GM19395 (cell line): ENCODE measurements at regions not wholly inside any gene's neighbourhood (a gene's known extent, or its start where the extent isn't known, plus 50 kb on each side); places are given as distances from the start of the nearest gene placed in this dataset.
"Not testable (repeated sequence)": the region's sequence is repeated elsewhere in the genome, so short reads cannot be mapped to it uniquely, and the experiment has no call there.

Experiments
- ATAC-seq: cut with Tn5 transposase; IDR thresholded peaks from one replicate; pipeline ENCODE4 v1.9.1; 2021; ENCODE audit warnings: mild to moderate bottlenecking, moderate library complexity; ENCODE audit not compliant: unreplicated experiment

DNA sequence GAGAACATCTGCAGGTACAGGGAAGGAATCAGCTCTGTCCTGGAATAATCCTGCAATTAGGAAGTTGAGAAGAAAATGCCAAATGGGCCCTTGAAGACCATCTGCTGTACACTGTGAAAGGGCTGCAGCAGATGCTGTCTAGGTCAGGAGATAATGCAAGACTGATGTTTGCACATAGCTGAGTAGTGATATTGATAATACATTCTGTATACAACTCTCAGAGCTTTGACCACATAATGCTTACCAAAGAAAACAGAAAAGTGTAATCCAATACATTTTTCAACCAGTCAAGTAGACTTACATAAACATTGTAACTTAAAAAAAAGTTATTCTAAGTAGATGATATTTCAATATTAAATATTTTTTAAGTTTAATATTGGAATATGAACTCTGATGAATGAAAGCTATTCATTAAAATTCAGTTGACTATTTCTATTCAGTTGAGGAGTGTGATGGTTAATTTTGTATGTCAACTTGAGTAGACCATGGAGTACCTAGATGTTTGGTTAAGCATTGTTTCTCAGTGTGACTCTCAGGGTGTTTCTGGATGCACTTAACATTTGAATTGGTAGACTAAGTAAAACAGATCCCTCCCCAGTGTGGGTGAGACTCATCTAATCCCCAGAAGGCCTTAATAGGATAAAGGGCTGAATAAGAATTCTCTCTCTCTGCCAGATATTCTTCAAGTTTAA, 380.1 kb upstream of the PRR16 start:
- ATAC-seq = no peak

- ATAC-seq = no peak
Measured at GRCh38 chr5:120084543-120084870, 379.6 kb upstream of the PRR16 start.

GRCh38 chr5:120086081-120086480, 378.0 kb upstream of the PRR16 start:
- ATAC-seq = no peak

GRCh38 chr5:120088412-120088811, 375.7 kb upstream of the PRR16 start:
- no peak for ATAC-seq

DNA sequence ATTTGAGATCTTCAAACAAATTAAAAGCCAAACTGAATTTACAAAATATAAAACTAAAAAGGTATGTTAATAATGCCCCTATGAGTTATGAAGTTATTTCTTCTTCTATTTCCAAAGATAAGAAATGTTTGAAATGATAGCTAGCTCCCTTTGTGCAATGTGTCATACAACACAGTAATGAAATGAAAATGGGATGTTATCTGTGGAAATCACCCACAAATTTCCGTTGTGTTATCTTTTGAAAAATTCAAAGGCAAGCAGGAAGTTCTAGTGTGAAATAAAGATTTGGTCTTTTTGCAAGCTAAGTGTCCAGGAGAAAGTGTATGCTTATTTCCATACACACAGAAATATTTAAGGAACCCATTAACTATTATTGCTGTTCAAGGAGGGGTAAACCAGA, 375.3 kb upstream of the PRR16 start:
- ATAC-seq = no peak

- no peak for ATAC-seq
Measured at GRCh38 chr5:120091376-120091948, 372.6 kb upstream of the PRR16 start.

DNA sequence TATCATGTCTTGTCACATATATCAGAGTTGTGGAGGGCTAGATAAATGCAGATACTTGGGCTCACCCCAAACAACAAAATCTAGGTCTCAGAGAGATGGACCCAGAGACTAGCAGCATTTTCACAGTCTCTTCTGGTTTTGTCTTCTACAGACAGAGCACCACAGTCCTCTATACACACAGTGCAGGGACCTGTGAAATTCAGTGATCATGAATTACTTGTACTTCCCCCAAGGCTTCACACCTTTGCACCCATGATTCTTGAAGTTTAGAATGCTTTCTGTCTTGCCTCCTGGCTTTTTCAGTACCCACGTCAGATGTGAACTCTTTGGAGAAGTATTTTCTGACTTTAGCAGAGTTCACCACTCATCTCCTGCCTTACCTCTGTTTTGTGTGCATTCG, 371.5 kb upstream of the PRR16 start:
- ATAC-seq = no peak

DNA sequence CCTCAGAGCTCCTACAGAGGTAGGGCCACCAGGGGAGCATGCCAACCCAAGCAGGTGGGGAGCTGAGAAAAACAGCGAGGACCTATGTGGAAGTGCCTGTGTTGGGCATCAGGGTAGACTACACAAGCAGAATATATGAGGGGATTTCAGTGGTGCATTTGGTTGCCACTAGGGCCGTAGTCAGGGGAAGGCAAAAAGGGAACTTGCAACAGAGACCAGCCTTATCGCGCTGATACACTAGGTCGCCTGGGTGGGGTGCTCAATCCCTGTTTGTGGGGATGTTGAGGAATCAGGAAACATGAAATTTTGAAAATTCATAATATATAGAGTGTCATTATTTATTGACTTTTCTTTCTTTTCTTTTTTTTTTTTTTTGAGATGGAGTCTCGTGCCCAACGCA, 370.9 kb upstream of the PRR16 start:
- ATAC-seq = no peak

DNA sequence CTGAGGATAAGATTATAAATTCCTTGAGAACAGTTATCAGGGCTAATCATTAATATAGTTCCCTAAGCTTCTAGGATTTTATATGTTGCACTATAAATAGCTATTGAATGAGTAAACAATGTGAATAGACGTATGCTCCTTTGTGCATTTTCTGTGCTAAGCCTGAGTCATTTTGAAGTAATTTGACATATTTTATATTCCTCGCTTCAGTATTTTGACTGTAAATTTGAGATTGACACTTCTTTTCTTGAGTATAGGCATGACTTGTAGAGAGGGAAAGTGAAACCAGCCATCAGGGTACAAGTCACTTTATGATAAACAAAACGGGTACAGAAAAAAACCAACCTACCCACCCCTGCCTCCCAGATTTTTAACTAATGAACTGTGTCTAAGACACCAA, 367.7 kb upstream of the PRR16 start:
- ATAC-seq = peak; percentile 65

- no peak for ATAC-seq
Measured at GRCh38 chr5:120098426-120098825, 365.7 kb upstream of the PRR16 start.

GRCh38 chr5:120098902-120099535, 365.1 kb upstream of the PRR16 start:
- ATAC-seq = no peak

- no peak for ATAC-seq
Measured at GRCh38 chr5:120101771-120102170, 362.3 kb upstream of the PRR16 start.

DNA sequence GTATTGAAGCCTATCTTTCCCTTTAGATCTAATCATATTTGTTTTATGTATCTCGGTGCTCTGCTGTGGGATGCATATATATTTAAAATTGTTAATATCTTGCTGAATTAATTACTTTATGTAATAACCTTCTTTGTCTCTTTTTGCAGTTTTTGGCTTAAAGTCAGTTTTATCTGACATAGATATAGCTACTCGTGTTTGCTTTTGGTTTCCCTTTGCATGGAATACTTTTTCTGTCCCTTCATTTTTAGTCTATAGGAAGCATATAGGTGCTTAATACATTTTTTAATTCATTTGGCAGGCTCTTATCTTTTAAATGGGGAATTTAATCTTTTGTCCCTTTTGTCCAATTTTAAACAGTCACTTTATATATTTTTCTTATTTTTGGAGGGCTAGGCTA, 360.6 kb upstream of the PRR16 start:
- ATAC-seq = no peak

GRCh38 chr5:120106912-120107525, 357.1 kb upstream of the PRR16 start:
- ATAC-seq = no peak

DNA sequence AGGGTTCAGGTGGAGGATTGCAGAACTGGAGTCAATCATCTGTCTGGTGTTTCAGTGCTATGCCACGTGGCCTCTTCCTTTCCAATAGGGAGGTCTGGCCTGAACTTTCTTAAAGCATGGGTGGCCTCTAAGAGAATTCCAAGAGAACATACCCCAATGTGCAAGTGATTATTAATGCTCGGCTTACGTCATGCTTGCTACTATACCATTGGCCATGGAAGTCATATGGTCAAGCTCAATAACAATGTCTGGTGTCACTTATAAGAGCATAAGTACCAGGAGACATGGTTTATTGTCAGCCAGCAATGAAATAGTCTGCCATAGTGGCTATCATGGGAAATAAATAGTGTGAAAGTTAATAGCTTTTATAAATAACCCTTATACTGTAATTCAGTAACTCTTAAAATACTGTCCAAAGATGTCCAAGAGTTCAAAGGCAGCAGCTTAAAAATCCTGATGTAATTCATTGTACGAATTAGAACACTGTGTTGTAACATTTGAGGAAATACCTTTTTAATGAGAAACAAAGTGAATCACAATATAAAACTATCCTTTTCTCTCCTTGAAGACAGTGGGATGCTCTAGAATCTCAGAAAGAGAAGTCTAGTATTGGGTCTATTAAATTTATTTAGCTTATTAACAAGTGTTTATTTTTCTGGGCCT, 355.4 kb upstream of the PRR16 start:
- ATAC-seq = no peak

DNA sequence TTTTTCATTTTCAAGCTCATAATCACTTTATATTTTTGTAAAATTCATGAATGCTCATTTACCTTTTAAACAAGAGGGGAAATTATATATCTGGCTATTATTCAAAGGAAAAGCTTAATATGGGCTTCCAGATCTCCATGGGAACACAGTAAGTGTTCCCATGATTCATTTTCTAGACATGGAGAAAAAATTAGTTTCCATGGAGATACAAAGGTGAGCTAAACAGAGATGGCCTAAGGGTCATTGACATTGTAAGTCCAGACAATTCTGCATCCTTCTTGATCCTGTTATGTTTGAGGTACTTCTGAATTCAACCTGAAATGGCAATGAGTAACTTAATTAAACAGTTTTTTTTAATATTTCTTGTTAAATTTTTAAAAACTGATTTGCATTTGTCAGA, 341.4 kb upstream of the PRR16 start:
- ATAC-seq = no peak

GRCh38 chr5:120124031-120124430, 340.1 kb upstream of the PRR16 start:
- no peak for ATAC-seq

DNA sequence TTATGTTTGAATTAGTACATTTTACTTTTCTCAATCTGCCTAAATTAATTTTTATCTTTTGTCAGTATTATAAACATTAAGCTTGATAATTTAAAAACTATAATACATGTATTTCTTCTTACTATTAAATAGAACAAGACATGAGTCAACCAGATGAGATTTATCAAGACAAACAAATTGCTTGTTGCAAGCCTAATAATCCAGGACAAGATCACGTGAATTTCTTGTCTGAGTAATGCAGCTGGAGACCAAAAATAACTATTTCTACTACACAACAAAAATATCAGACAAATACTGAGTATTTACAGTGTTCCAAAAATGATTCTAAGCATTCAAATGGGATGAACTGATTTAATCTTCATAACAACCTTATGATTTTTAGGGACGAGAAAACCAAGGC, 339.1 kb upstream of the PRR16 start:
- ATAC-seq = no peak

GRCh38 chr5:120132347-120132746, 331.8 kb upstream of the PRR16 start:
- ATAC-seq = not testable (repeated sequence)

DNA sequence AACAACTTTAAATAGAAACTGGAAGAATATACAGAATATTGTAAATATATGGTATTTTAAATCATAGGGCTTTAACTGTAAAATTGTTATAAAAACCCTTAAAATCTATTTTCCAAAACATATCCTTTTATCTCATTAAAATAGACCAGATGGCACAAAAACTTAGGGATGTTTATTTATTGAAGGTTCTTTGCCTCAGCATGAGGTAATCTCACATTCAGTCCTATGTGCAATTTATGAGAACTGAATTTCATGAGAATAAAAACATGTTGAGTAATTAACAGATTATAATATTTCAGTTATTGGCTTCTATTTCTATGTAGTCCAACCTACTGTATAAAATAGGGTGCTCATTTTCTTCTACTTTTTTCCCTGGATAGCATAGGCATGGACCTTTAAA, 329.2 kb upstream of the PRR16 start:
- no peak for ATAC-seq

DNA sequence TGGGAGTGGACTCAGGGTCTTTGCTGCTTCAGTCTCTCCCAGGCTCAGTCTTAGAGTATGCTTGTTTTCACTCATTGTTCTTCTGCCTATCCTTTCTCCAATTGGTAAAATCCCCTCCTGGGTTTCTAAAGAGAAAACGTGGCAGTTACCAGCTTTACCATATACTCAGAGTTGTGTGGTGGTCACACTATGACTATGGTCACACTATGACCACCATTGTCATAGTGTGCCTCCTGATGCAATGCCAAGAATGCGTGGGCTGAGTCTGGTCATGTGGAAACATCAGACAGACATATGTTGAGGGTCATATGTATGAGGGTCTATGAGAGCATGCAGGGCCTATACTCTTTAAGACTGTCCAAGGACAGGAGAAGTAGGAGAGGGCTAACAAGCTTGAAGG, 326.5 kb upstream of the PRR16 start:
- ATAC-seq = no peak

DNA sequence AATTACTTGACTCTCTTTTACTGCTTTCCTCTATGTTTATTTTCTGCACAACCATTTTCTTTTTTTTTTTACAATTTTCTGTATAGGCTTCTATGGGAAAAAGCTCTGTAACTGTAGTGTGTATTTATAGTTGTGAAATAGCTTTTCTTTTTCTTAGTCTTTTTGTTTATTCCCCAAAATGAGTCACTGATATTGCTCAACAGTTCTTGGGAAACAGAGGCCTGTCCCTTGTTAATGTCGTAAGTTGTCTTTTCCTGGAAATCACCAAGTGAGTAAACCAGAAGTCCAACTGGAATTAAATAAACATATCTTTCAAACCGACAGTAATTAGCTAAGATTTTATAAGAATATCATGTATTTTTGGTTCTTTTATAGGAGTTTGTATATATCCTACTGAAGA, 325.1 kb upstream of the PRR16 start:
- ATAC-seq = no peak
